Breast epithelium (tissue), 3 donors: ENCODE measurements at regions not wholly inside any gene's neighbourhood (a gene's known extent, or its start where the extent isn't known, plus 50 kb on each side); places are given as distances from the start of the nearest gene placed in this dataset.

Experiments
- CTCF ChIP-seq, 3 donors: fragments of 450-650 bp; IDR thresholded peaks; one replicate each; pipeline ENCODE4 v1.5.1; 2016 to 2017; ENCODE audit warnings: antibody characterized with exemption in 3 of 3, mild to moderate bottlenecking in 3 of 3, moderate library complexity in 3 of 3
- POLR2A ChIP-seq: fragments of 450-650 bp; IDR thresholded peaks from one replicate; pipeline ENCODE4 v1.6.1; 2016; ENCODE audit warnings: antibody characterized with exemption, mild to moderate bottlenecking, moderate library complexity

- TF ChIP-seq CTCF (IDR thresholded peaks at IDR 0.05) (no peak), POLR2A (no peak)
These were observed 295.3 kb upstream of the MKI67 start for GRCh38 chr10:128421371-128422160.
